HG03571 (cell line): ENCODE measurements at regions not wholly inside any gene's neighbourhood (a gene's known extent, or its start where the extent isn't known, plus 50 kb on each side); places are given as distances from the start of the nearest gene placed in this dataset.
"Not testable (repeated sequence)": the region's sequence is repeated elsewhere in the genome, so short reads cannot be mapped to it uniquely, and the experiment has no call there.

ENCODE experiments used
- ATAC-seq: cut with Tn5 transposase; IDR thresholded peaks from one replicate; pipeline ENCODE4 v1.9.1; 2021; ENCODE audit not compliant: unreplicated experiment

- ATAC-seq, result no peak
These were observed 433.2 kb downstream of the MAT2B start for GRCh38 chr5:163938595-163938994.

GRCh38 chr5:163941079-163941478, 435.7 kb downstream of the MAT2B start:
- ATAC-seq, result no peak

DNA sequence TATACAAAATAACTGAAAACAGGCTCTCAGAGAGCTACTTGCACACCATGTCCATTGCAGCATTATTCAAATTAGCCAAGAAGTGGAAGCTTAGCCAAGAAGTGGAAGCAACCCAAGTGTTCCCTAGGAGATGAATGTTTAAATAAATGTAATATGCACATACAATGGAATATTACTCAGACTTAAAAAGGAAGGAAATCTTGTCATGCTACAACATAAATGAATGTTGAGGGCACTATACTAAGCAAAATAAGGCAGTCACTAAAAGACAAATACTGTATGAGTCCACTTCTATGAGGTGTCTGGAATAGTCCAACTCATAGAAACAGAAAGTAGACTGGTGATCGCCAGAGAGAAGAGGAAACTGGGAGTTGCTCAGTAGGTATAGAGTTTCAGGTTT, 438.1 kb downstream of the MAT2B start:
- ATAC-seq, result no peak

DNA sequence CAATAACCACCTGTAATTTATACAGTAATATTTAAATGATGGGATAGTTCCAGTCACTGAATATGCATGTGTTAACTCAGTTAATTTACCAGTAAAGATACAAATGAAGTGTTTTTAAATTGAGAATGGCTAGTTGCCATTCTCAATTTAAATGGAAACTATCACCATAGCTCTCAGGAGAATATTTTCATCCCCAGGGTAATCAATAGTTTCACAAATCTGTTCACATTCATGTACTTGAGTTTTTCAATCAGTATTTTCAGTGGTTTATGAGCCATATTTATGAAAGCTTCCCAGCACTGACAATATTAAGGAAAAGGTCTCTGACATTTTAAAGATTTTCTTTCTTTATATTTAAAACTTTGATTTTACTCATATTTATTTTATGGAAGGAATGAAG, 439.3 kb downstream of the MAT2B start:
- no peak for ATAC-seq

- no peak for ATAC-seq
These were observed 442.6 kb downstream of the MAT2B start for GRCh38 chr5:163947848-163948666.

GRCh38 chr5:163950248-163950647, 444.8 kb downstream of the MAT2B start:
- ATAC-seq, result no peak

DNA sequence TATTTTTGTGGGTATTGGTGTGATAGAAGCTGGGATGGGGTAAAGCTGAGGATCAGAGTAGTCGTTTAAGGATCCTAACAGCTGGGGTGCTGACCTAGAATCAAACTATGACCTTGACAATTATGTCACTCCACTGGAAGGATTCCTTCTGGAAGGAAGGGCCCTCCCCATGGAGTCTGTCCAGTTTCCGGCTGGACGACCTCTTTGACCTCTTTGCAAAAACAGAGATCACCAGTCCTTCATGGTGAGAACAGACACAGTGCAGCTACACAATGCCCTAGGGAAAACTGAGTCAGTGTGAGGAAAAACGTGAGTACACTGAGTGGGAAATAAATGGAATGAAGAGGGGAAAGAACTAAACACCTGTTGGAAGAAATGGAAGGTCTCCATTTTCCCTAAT, 445.6 kb downstream of the MAT2B start:
- ATAC-seq, result no peak

- ATAC-seq, result no peak
These were observed 448.5 kb downstream of the MAT2B start for GRCh38 chr5:163953901-163954300.

- ATAC-seq, result not testable (repeated sequence)
These were observed 455.8 kb downstream of the MAT2B start for GRCh38 chr5:163961230-163961629.

DNA sequence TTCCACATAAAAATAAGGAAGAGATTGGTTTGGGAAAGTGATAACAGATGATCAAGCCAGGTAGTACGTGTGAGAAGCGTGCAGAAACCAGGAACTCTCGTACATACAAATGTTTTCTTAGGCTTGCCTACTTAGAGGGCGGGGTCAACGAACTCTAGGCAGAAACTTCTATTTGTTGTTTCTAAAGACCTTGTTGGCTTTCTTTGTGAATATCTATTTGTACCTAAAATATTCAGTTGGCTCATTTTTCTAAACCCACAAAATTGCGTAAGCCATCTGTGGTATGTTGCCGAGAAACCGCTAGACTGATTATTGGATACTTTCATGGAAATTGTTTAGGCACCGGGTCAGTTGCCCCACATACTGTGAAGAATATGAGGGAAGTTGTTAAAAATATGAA, 458.5 kb downstream of the MAT2B start:
- ATAC-seq, result no peak

GRCh38 chr5:163964671-163965070, 459.3 kb downstream of the MAT2B start:
- ATAC-seq, result no peak

DNA sequence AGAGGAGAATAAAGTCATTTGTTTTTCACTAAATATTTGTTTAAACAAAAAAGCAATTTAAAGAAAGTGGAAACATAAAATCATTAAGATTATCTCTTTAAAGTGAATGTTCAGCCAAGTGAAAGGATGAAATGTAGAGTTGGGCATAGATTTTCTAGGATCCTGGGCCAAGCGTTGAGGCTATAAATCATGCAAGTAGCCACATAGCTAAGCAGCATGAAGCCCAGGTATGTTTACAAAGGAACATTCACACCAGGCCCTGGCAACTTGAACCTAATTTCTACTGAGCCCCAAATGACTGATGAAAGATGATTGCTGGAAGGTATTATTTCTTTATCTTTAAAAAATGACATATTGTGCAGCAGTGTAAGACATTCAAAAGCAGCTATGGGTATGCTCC, 461.8 kb downstream of the MAT2B start:
- no peak for ATAC-seq

DNA sequence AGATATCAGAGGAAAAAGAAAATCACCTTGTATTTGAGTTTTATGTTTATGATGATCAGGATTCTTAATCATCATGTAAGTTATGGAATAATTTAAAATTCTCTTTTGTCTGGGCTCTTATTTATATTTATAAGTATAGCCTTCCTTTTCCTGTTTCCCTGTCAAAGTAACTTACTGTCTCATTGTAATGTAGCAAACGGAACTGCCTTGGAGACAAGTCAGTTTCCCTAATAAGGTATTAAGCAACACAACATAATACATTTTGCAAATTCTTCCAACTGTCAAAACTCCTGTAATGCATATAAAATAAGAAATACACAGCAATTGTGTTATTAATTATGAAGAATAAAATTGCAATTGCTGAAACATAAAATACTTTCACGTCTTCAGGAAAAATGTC, 463.2 kb downstream of the MAT2B start:
- no peak for ATAC-seq

GRCh38 chr5:163976696-163977095, 471.3 kb downstream of the MAT2B start:
- no peak for ATAC-seq

DNA sequence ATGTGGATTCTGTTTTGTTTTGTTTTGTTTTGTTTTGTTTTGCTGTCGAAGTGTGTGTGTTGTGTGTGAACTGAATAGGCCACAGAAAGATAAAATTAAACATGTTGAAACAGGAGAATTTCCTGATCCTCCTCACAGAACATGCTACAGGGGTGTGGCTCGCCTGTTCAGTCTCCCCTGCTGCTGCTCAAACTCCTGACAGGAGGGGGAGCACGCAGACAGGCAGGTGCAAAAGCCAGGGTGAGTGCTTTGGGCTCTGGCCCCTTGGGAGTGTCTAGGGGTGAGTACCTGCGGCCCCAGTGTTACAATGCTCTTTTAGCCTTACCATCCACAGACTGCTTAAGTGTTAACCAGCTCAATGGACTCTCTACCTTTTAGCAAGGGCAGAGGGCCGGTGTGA, 473.5 kb downstream of the MAT2B start:
- no peak for ATAC-seq

- no peak for ATAC-seq
These were observed 483.1 kb downstream of the MAT2B start for GRCh38 chr5:163988566-163988965.

- ATAC-seq, result no peak
These were observed 487.7 kb downstream of the MAT2B start for GRCh38 chr5:163993126-163993525.

DNA sequence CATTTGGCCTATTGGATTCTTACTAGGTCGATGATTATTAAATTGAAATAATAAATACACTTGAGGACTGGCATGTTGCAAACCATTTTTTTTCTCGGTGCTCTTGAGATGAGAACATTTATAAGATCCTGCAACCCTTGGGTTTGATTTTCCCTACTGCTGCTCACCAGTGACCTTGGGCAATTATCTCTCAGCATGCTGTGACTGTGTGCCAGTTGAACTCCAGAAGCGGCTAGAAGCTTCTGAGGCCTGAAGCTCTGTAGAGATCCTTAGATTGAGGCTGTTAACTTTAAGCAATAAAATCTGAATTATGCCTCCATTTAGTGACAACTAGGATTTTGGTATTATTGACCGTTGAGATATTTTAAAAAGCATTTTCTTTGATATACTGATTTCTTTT, 489.8 kb downstream of the MAT2B start:
- ATAC-seq, result no peak

DNA sequence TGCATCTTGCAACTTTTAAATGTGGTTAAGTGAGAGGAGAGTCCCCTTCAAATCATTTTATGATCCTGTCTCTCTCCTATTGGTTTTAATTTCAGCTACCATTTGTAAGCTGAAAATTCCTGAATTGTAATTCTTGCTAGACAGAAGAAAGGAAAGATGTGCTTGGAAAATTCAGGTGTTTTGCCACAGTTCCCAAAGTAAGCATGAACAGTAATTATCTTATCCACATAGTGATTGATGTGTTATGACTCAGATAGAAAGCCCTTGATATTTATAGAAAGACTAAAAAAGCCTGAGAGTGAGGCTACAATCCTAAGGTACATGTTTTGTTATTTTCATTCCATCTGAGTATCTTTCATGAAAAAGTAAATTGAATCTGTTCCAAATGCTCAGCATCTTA, 492.5 kb downstream of the MAT2B start:
- ATAC-seq, result no peak

DNA sequence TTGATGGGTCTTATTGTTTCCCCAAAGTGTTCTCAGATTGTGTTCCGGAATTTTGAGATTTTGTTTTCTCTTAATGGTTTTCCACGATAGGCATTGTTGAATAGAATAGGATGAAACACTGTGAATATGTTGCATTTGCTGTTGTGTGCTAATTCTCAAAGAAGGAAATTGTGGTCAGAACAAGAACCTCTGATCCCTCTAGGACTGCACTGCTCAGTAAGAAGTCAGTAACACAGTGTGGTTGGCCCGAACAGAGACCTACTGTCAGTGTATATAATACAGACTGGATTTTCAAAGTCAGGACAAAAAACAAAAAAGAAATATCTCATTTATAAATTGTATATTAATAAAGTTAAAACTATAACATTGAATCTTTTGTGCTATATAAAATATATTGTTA, 494.8 kb downstream of the MAT2B start:
- ATAC-seq, result no peak

- no peak for ATAC-seq
These were observed 495.4 kb downstream of the MAT2B start for GRCh38 chr5:164000819-164001218.

GRCh38 chr5:164002214-164002613, 496.8 kb downstream of the MAT2B start:
- ATAC-seq, result no peak

GRCh38 chr5:164002628-164003027, 497.2 kb downstream of the MAT2B start:
- no peak for ATAC-seq
